CD4-positive, alpha-beta T cell (primary cell): ENCODE measurements at regions not wholly inside any gene's neighbourhood (a gene's known extent, or its start where the extent isn't known, plus 50 kb on each side); places are given as distances from the start of the nearest gene placed in this dataset.

Source experiments
- ATAC-seq: fragments of 200-7000 bp; cut with Tn5 transposase; one replicate; pipeline ENCODE4 v1.10.0; 2022; ENCODE audit warnings: mild to moderate bottlenecking; ENCODE audit not compliant: poor library complexity
- CTCF ChIA-PET: fragments of 350-600 bp; sonication (Branson Sonifier 250); formaldehyde crosslinking; loops from one replicate; lab custom pipeline; 2021; ENCODE audit warnings: antibody characterized with exemption, inconsistent platforms; lab: Charles Lee
- POLR2A ChIA-PET: fragments of 350-600 bp; sonication (Branson Sonifier 250); formaldehyde crosslinking; loops from one replicate; lab custom pipeline; 2021; ENCODE audit warnings: antibody characterized with exemption, inconsistent platforms; lab: Charles Lee
- DNase-seq, 14 experiments: peaks; one replicate each; pipeline ENCODE4 v3.0.0-alpha.2; 2013 to 2020; ENCODE audit warnings: mixed read lengths in 2 of 14
- H3K27ac ChIP-seq, 2 donors: one replicate each; pipeline versions ENCODE4 v1.5.1 to v1.7.0; 2013; ENCODE audit warnings: low read length in 2 of 2, low read depth in 1 of 2, mild to moderate bottlenecking in 1 of 2
- H3K27me3 ChIP-seq, 2 experiments: 1 replicate in 1 of 2; 2 replicates in 1 of 2; pipeline versions ENCODE4 v1.6.1 to v1.7.0; 2013; ENCODE audit warnings: low read length in 2 of 2, control low read depth in 1 of 2, mild to moderate bottlenecking in 1 of 2, moderate library complexity in 1 of 2; ENCODE audit not compliant: insufficient read depth in 2 of 2, control insufficient read depth in 1 of 2
- H3K36me3 ChIP-seq: one replicate; pipeline ENCODE4 v1.6.1; 2013; ENCODE audit warnings: low read length, control low read depth; ENCODE audit not compliant: insufficient read depth
- H3K4me1 ChIP-seq: one replicate; pipeline ENCODE4 v1.6.1; 2013; ENCODE audit warnings: low read length, control low read depth; ENCODE audit not compliant: insufficient read depth
- H3K4me3 ChIP-seq: one replicate; pipeline ENCODE4 v1.5.1; 2013; ENCODE audit warnings: mild to moderate bottlenecking, low read length, moderate library complexity
- H3K9me3 ChIP-seq, 2 experiments: 1 replicate in 1 of 2; 2 replicates in 1 of 2; pipeline versions ENCODE4 v1.6.1 to v1.7.0; 2013; ENCODE audit warnings: low read length in 2 of 2, mild to moderate bottlenecking in 2 of 2, control low read depth in 1 of 2, moderate library complexity in 1 of 2; ENCODE audit not compliant: control insufficient read depth in 1 of 2, insufficient read depth in 1 of 2
- H3K27ac Mint-ChIP-seq: one replicate; pipeline ENCODE4 v1.8.0; 2020; ENCODE audit warnings: mixed read lengths
- H3K27me3 Mint-ChIP-seq: one replicate; pipeline ENCODE4 v1.8.0; 2021; ENCODE audit warnings: mixed read lengths
- H3K36me3 Mint-ChIP-seq: one replicate; pipeline ENCODE4 v1.8.0; 2021; ENCODE audit warnings: low read depth, mixed read lengths
- H3K4me1 Mint-ChIP-seq: one replicate; pipeline ENCODE4 v1.8.0; 2021; ENCODE audit warnings: low read depth, mixed read lengths
- H3K4me3 Mint-ChIP-seq: one replicate; pipeline ENCODE4 v1.8.0; 2020; ENCODE audit warnings: mild to moderate bottlenecking, mixed read lengths
- H3K9me3 Mint-ChIP-seq: one replicate; pipeline ENCODE4 v1.8.0; 2020; ENCODE audit warnings: mixed read lengths
- intact Hi-C, 2 experiments: fragments of 100-400 bp; cut with DNase I in 1 of 2; cut with micrococcal nuclease in 1 of 2; formaldehyde crosslinking; loops; one replicate each; pipeline versions ENCODE4 v1.15.1 to v1.9.0; 2023 to 2025; cut with DNase I, micrococcal nuclease
- TF ChIP-seq, protein P1 (sequence below): fragments of 200-600 bp; IDR thresholded peaks from one replicate; pipeline ENCODE4 v1.8.0; 2022; ENCODE audit warnings: antibody characterized with exemption, mild to moderate bottlenecking

DNA sequence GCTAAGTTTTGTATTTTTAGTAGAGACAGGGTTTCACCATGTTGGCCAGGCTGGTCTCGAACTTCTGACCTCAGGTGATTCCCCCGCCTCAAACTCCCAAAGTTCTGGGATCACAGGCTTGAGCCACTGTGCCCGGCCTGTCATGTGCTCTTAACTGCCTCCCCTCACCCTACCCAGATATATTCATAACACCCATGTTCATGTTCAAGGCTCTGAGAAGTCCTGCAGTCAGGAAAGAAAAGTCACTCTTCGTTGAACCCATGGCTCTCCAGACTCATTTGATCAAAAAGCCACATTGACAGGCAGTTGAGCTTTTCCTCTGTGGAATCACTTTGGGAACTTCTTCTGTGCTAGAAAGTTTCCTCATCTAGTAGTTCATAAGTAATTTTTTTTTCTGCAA, 545.5 kb upstream of the TBX3 start:
- no peaks in the 10 kb centered on the region for H3K27me3 Mint-ChIP-seq
- no peak overlapping the region for H3K27ac Mint-ChIP-seq
- Histone ChIP-seq H3K27ac (no peak overlapping the region), H3K9me3 (peaks cover 0 to 11% of the 10 kb centered on the region in 2 experiments), H3K36me3 (no peaks in the 10 kb centered on the region), H3K27me3 (no peaks in the 10 kb centered on the region), H3K4me3 (no peak overlapping the region), H3K4me1 (no peaks in the 10 kb centered on the region)
- no peaks in the 10 kb centered on the region for H3K4me1 Mint-ChIP-seq
- ChIA-PET CTCF (no interaction called here), POLR2A (no interaction called here)
- H3K4me3 Mint-ChIP-seq: no peak overlapping the region
- no peaks in the 10 kb centered on the region for H3K36me3 Mint-ChIP-seq
- intact Hi-C loops: no loop called here
- DNase-seq (no peak), ATAC-seq (no peak)
- H3K9me3 Mint-ChIP-seq: no peaks in the 10 kb centered on the region
- TF ChIP-seq, protein P1, sequence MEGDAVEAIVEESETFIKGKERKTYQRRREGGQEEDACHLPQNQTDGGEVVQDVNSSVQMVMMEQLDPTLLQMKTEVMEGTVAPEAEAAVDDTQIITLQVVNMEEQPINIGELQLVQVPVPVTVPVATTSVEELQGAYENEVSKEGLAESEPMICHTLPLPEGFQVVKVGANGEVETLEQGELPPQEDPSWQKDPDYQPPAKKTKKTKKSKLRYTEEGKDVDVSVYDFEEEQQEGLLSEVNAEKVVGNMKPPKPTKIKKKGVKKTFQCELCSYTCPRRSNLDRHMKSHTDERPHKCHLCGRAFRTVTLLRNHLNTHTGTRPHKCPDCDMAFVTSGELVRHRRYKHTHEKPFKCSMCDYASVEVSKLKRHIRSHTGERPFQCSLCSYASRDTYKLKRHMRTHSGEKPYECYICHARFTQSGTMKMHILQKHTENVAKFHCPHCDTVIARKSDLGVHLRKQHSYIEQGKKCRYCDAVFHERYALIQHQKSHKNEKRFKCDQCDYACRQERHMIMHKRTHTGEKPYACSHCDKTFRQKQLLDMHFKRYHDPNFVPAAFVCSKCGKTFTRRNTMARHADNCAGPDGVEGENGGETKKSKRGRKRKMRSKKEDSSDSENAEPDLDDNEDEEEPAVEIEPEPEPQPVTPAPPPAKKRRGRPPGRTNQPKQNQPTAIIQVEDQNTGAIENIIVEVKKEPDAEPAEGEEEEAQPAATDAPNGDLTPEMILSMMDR: no peak

DNA sequence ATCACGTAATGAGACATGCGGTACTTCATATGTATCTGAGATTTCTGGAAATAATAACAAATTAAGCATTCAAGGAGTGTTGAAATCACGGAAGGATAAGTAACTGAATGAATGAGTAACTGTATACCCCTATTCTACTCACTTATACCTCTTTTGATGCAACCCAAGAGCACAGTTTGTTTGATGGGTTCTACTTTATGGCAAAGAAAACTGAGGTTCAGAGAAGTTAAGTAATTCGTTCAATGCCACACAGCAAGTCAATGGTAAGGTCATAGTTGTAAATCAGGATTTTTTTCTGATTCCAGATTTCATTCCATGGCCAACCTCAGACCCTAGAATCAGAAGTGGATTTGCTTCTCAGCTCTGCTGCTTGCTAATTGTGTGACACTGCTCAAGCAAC, 544.5 kb upstream of the TBX3 start:
- Histone ChIP-seq H3K4me1 (no peaks in the 10 kb centered on the region), H3K4me3 (no peak overlapping the region), H3K27ac (no peak overlapping the region), H3K9me3 (peaks cover 0 to 16% of the 10 kb centered on the region in 2 experiments), H3K27me3 (no peaks in the 10 kb centered on the region), H3K36me3 (no peaks in the 10 kb centered on the region)
- H3K4me3 Mint-ChIP-seq: no peak overlapping the region
- H3K36me3 Mint-ChIP-seq: no peaks in the 10 kb centered on the region
- H3K9me3 Mint-ChIP-seq: no peaks in the 10 kb centered on the region
- intact Hi-C loops: no loop called here
- H3K4me1 Mint-ChIP-seq: no peaks in the 10 kb centered on the region
- TF ChIP-seq, protein P1: no peak
- no peak for DNase-seq
- H3K27ac Mint-ChIP-seq: no peak overlapping the region
- CTCF ChIA-PET: no interaction called here
- ATAC-seq: no peak
- H3K27me3 Mint-ChIP-seq: no peaks in the 10 kb centered on the region
- POLR2A ChIA-PET: no interaction called here

DNA sequence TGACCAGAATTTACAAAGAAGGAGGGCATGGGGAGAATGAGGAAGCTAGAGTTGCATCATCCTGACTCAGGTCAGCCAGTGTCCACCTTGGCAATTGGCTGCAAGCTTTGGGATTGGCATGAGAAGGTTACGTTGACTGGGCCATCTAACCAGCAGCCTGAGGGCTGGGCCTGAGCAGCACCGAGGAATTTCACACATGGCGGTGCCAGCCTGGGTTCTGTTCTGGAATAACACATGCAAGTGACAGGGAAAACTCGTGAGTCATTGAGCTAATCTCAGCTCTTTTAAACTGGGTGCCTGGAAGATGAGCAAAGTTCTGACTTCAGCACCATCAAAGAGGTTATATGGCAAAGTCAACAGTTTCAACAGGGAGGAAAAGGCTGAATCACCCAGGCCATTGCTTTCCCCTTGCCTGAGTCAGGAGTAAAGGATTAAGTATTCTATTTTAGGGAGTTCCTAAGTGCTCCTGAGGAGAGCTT, 543.2 kb upstream of the TBX3 start:
- ChIA-PET CTCF (no interaction called here), POLR2A (no interaction called here)
- no peaks in the 10 kb centered on the region for H3K27me3 Mint-ChIP-seq
- H3K9me3 Mint-ChIP-seq: no peaks in the 10 kb centered on the region
- no peak for ATAC-seq
- H3K4me1 Mint-ChIP-seq: no peaks in the 10 kb centered on the region
- H3K27ac Mint-ChIP-seq: no peak overlapping the region
- intact Hi-C loops: no loop called here
- peaks cover 0 to 16% of the 10 kb centered on the region in 2 experiments for H3K9me3 ChIP-seq
- no peaks in the 10 kb centered on the region for H3K36me3 Mint-ChIP-seq
- H3K4me3 Mint-ChIP-seq: no peak overlapping the region
- H3K4me3 ChIP-seq: no peak overlapping the region
- H3K27ac ChIP-seq: no peak overlapping the region
- no peaks in the 10 kb centered on the region for H3K36me3 ChIP-seq
- no peak for DNase-seq
- H3K4me1 ChIP-seq: no peaks in the 10 kb centered on the region
- TF ChIP-seq, protein P1: no peak
- no peaks in the 10 kb centered on the region for H3K27me3 ChIP-seq
